Central memory CD8-positive, alpha-beta T cell (primary cell): ENCODE measurements at regions not wholly inside any gene's neighbourhood (a gene's known extent, or its start where the extent isn't known, plus 50 kb on each side); places are given as distances from the start of the nearest gene placed in this dataset.

Experiments used
- ATAC-seq: fragments of 150-1000 bp; cut with Tn5 transposase; replicated peaks from 2 replicates; pipeline ENCODE4 v1.10.0; 2022; ENCODE audit warnings: mild to moderate bottlenecking, moderate FRiP score, moderate number of reproducible peaks; ENCODE audit not compliant: poor library complexity, severe bottlenecking; ENCODE audit errors: extremely low read depth
- DNase-seq, 2 donors: peaks; one replicate each; pipeline ENCODE4 v3.0.0; 2021; ENCODE audit warnings: low spot score in 2 of 2
- H3K27ac Mint-ChIP-seq: one replicate; pipeline ENCODE4 v1.8.0; 2022; ENCODE audit warnings: low read depth, mild to moderate bottlenecking, moderate library complexity, mixed read lengths
- H3K27me3 Mint-ChIP-seq: one replicate; pipeline ENCODE4 v1.8.0; 2022; ENCODE audit warnings: mixed read lengths
- H3K36me3 Mint-ChIP-seq: one replicate; pipeline ENCODE4 v1.8.0; 2022; ENCODE audit warnings: mild to moderate bottlenecking, moderate library complexity, mixed read lengths; ENCODE audit not compliant: insufficient read depth
- H3K4me1 Mint-ChIP-seq: one replicate; pipeline ENCODE4 v1.8.0; 2022; ENCODE audit warnings: mixed read lengths
- H3K4me3 Mint-ChIP-seq: one replicate; pipeline ENCODE4 v1.8.0; 2022; ENCODE audit warnings: mild to moderate bottlenecking, moderate library complexity, mixed read lengths
- H3K9me3 Mint-ChIP-seq: one replicate; pipeline ENCODE4 v1.8.0; 2022; ENCODE audit warnings: mixed read lengths

DNA sequence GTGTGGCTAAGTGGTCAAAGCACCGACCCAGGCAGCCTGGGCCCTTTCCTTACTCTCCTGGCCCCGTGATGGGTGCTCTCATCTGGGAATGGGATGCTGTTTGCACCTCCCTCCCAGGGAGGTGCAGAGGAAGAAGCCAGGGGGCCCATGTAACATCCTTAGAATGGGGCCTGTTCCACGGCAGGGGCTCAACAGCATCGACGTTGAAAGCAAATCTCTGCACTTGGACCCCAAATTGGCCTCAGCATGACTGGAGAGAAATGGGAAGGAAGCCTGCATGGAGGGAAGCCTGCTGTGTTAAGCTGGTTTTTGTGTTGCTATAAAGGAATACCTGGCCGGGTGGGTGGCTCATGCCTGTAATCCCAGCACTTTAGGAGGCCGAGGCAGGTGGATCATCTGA is 1288.4 kb downstream of the TBC1D22A start:
- no peaks in the 10 kb centered on the region for H3K36me3 Mint-ChIP-seq
- no peak overlapping the region for H3K4me3 Mint-ChIP-seq
- no peak overlapping the region for H3K27ac Mint-ChIP-seq
- no peak for ATAC-seq
- no peaks in the 10 kb centered on the region for H3K27me3 Mint-ChIP-seq
- no peak for DNase-seq
- H3K9me3 Mint-ChIP-seq = no peaks in the 10 kb centered on the region
- no peaks in the 10 kb centered on the region for H3K4me1 Mint-ChIP-seq

DNA sequence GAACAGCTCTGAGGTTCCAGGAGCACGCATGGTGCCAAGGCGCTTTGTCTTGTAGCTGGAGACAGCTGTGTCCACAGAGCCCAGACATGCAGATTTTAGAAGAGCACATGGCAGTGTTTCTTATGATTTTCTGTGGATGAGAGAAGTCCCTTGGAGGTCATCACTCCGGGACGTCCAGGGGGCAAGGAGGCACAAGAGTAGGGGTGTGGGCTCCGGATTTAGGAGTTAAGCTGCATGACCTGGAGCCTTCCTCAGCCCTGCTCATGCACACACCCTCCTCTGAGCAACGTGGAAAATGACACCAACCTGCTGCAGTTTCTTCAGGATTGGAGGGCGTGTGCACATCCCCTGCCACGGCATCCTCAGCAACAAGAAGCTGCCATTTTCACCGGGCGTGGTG is 1286.7 kb downstream of the TBC1D22A start:
- H3K27ac Mint-ChIP-seq = no peak overlapping the region
- no peaks in the 10 kb centered on the region for H3K27me3 Mint-ChIP-seq
- H3K4me1 Mint-ChIP-seq = no peaks in the 10 kb centered on the region
- DNase-seq (no peak), ATAC-seq (no peak)
- no peak overlapping the region for H3K4me3 Mint-ChIP-seq
- no peaks in the 10 kb centered on the region for H3K9me3 Mint-ChIP-seq
- H3K36me3 Mint-ChIP-seq = no peaks in the 10 kb centered on the region

DNA sequence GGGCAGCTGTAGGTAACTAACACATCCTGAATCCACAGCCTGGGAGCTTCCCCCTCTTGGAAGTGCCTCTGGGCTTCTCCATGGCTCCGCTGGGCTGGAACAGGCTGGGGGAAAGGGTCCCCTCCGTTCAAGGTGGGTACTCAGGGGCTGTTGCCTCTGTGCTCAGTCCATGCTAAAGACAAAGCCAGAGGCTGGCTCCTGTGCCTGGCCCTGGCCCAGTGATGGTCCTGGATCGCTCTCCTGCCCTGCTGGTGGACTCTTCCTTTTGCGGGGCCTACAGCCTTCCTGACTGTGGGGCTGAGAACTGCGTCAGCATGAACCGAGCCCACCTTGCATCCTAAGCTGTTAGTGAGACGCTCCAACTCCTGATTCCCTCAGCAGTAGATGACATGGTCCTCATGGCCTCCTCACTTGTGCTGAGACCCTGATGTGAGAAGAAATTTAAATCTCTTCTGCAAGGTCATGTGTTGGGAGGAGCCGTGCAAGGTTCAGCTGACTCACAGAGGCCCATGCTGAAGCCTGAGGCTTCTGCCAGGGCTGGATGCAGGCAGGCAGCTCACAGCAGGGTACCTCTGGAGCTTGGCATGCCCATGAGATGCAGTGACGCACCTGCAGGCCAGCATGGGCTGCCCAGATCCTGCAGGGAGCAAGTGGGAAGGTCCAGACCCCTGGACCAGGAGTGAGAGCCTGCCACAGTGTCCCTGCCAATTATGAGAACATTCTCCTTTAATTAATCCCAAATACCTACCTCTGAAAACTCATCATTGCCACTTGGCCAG is 1285.5 kb downstream of the TBC1D22A start:
- ATAC-seq (no peak), DNase-seq (no peak)
- no peaks in the 10 kb centered on the region for H3K27me3 Mint-ChIP-seq
- H3K36me3 Mint-ChIP-seq = no peaks in the 10 kb centered on the region
- no peaks in the 10 kb centered on the region for H3K4me1 Mint-ChIP-seq
- no peak overlapping the region for H3K27ac Mint-ChIP-seq
- H3K9me3 Mint-ChIP-seq = no peaks in the 10 kb centered on the region
- no peak overlapping the region for H3K4me3 Mint-ChIP-seq

GRCh38 chr22:48045369-48045768 is 1282.9 kb downstream of the TBC1D22A start:
- no peak overlapping the region for H3K4me3 Mint-ChIP-seq
- H3K27ac Mint-ChIP-seq = no peak overlapping the region
- peaks cover 13% of the 10 kb centered on the region for H3K27me3 Mint-ChIP-seq
- H3K4me1 Mint-ChIP-seq = no peaks in the 10 kb centered on the region
- ATAC-seq (peak; percentile 24), DNase-seq (no peak)
- no peaks in the 10 kb centered on the region for H3K9me3 Mint-ChIP-seq
- H3K36me3 Mint-ChIP-seq = no peaks in the 10 kb centered on the region

- ATAC-seq = no peak
- Mint-ChIP-seq H3K9me3 (no peaks in the 10 kb centered on the region), H3K27me3 (peaks cover 13% of the 10 kb centered on the region), H3K4me3 (no peak overlapping the region), H3K4me1 (no peaks in the 10 kb centered on the region), H3K27ac (no peak overlapping the region), H3K36me3 (no peaks in the 10 kb centered on the region)
- no peak for DNase-seq
These were observed 1282.1 kb downstream of the TBC1D22A start for GRCh38 chr22:48044487-48045060.

- peaks cover 13% of the 10 kb centered on the region for H3K27me3 Mint-ChIP-seq
- DNase-seq (no peak), ATAC-seq (no peak)
- no peaks in the 10 kb centered on the region for H3K4me1 Mint-ChIP-seq
- H3K36me3 Mint-ChIP-seq = no peaks in the 10 kb centered on the region
- H3K4me3 Mint-ChIP-seq = no peak overlapping the region
- H3K9me3 Mint-ChIP-seq = no peaks in the 10 kb centered on the region
- no peak overlapping the region for H3K27ac Mint-ChIP-seq
These were observed 1281.1 kb downstream of the TBC1D22A start for GRCh38 chr22:48043581-48043980.

DNA sequence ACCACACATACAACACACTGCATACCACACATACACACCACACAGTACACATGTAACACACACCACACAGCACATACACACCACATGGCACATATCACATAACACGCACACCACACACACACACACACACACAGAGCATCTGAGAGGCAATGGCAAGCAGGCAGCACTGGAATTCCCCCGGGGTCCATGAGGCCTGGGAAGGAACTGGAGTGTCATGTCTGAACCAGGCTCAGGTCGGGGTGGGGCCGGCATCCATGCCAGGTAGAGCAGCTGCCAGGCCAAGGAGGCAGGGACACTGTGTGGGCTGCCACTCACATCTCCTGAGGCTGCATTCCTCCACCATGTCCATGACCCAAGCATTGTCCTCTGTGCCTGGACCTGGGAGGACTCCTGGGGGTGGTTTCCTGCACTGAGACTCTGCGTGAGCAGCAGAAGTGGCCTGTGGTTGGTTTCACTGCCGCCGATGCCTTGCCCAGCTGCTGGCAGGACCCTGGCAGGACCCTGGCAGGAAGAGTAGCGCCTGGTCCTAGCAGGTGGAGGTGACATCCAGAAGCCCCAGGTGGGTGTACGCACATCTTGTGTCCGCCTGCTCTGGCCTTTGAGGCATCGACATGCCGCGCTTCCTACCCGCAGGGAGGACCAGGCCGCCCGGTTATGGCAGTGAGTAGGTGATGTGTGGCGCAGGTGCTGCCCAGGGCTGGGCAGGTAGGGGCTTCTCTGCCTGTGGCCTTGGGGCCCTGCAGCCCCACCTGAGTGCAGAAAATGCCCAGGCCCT is 1280.4 kb downstream of the TBC1D22A start:
- DNase-seq (no peak), ATAC-seq (no peak)
- no peak overlapping the region for H3K4me3 Mint-ChIP-seq
- H3K9me3 Mint-ChIP-seq = no peaks in the 10 kb centered on the region
- no peak overlapping the region for H3K27ac Mint-ChIP-seq
- peaks cover 17% of the 10 kb centered on the region for H3K27me3 Mint-ChIP-seq
- H3K36me3 Mint-ChIP-seq = no peaks in the 10 kb centered on the region
- no peaks in the 10 kb centered on the region for H3K4me1 Mint-ChIP-seq

GRCh38 chr22:48039326-48039725 is 1276.9 kb downstream of the TBC1D22A start:
- H3K9me3 Mint-ChIP-seq = no peaks in the 10 kb centered on the region
- no peak overlapping the region for H3K27ac Mint-ChIP-seq
- no peaks in the 10 kb centered on the region for H3K36me3 Mint-ChIP-seq
- H3K27me3 Mint-ChIP-seq = peaks cover 38% of the 10 kb centered on the region
- DNase-seq (no peak), ATAC-seq (no peak)
- H3K4me3 Mint-ChIP-seq = no peak overlapping the region
- H3K4me1 Mint-ChIP-seq = no peaks in the 10 kb centered on the region

- Mint-ChIP-seq H3K27ac (no peak overlapping the region), H3K27me3 (peaks cover 38% of the 10 kb centered on the region), H3K36me3 (no peaks in the 10 kb centered on the region), H3K9me3 (no peaks in the 10 kb centered on the region), H3K4me1 (no peaks in the 10 kb centered on the region), H3K4me3 (no peak overlapping the region)
- DNase-seq (no peak), ATAC-seq (no peak)
These were observed 1275.2 kb downstream of the TBC1D22A start for GRCh38 chr22:48037618-48038017.

- Mint-ChIP-seq H3K9me3 (no peaks in the 10 kb centered on the region), H3K36me3 (no peaks in the 10 kb centered on the region), H3K4me1 (no peaks in the 10 kb centered on the region), H3K27ac (no peak overlapping the region), H3K27me3 (peaks cover 26% of the 10 kb centered on the region), H3K4me3 (no peak overlapping the region)
- DNase-seq (no peak), ATAC-seq (no peak)
These were observed 1273.4 kb downstream of the TBC1D22A start for GRCh38 chr22:48035897-48036296.

DNA sequence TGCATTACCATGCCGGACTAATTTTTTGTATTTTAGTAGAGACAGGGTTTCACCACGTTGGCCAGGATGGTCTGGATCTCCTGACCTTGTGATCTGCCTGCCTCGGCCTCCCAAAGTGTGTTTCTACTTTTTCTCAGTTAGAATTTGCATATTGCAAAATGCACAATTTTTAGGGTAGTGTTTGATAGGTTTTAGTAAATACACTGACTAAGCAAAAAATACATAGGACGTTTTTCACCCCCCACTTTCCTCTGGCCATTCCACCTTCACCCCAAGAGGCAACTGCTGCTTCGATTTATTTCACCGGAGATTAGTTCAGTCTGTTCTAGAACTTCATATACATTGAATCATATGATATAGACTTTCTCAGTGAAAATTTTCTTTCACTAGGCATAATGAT is 1269.1 kb downstream of the TBC1D22A start:
- ATAC-seq (no peak), DNase-seq (no peak)
- Mint-ChIP-seq H3K27ac (no peak overlapping the region), H3K27me3 (peaks cover 9% of the 10 kb centered on the region), H3K36me3 (no peaks in the 10 kb centered on the region), H3K4me1 (no peaks in the 10 kb centered on the region), H3K9me3 (no peaks in the 10 kb centered on the region), H3K4me3 (no peak overlapping the region)

DNA sequence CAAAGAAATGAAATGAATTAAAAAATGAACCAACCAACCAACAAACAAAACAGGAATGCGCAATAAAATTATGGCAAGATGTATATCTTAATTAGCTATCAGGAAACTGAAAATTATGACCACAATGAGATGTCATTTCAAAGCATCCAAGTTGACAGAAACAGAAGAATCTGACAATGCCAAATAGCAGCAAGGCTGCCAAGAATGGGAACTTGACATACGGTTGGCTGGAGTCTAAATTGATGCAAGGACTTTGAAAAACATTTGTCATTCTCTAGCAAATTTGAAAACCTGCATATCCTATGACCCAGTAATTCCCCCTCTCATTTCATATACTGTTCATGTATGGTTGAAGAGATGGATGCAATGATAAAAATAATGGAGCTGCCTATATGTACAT is 1262.6 kb downstream of the TBC1D22A start:
- Mint-ChIP-seq H3K36me3 (no peaks in the 10 kb centered on the region), H3K4me1 (no peaks in the 10 kb centered on the region), H3K27me3 (peaks cover 18% of the 10 kb centered on the region), H3K4me3 (no peak overlapping the region), H3K27ac (no peak overlapping the region), H3K9me3 (peaks cover 12% of the 10 kb centered on the region)
- ATAC-seq (no peak), DNase-seq (no peak)

DNA sequence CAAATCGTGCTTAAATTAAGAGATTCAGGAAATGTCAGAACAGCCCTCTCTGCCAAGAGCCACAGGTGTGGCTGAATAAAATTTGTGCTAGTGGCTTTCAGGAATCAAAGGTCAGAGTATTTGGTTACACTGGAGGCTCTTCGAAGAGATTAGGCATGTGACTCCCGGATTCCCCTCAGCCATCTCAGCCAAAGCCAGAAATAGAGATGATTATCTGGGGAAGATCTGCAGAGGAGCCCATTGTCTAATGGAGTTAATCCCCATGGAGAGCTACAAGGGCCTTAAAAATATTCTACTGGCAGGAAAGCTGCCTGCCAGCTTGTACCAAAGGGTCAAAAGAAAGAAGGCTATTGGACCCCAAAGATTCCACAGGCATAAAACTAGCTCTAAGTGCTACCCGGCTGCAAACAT is 1259.5 kb downstream of the TBC1D22A start:
- peaks cover 5% of the 10 kb centered on the region for H3K4me1 Mint-ChIP-seq
- peaks cover 29% of the 10 kb centered on the region for H3K9me3 Mint-ChIP-seq
- DNase-seq = no peak
- H3K4me3 Mint-ChIP-seq = no peak overlapping the region
- no peaks in the 10 kb centered on the region for H3K36me3 Mint-ChIP-seq
- H3K27ac Mint-ChIP-seq = no peak overlapping the region
- peaks cover 49% of the 10 kb centered on the region for H3K27me3 Mint-ChIP-seq
- ATAC-seq = no peak
